Stomach (tissue), 4 donors: ENCODE measurements at regions not wholly inside any gene's neighbourhood (a gene's known extent, or its start where the extent isn't known, plus 50 kb on each side); places are given as distances from the start of the nearest gene placed in this dataset.

ENCODE experiments used
- CTCF ChIP-seq, 7 experiments: fragments of 450-650 bp in 4 of 7; fragments of 200-600 bp in 3 of 7; sonication (generic) in 3 of 7; IDR thresholded peaks; one replicate each; pipeline ENCODE4 v1.5.1; 2016 to 2019; ENCODE audit warnings: antibody characterized with exemption in 7 of 7, control low read depth in 2 of 7, mild to moderate bottlenecking in 1 of 7
- EP300 ChIP-seq: sonication (generic); formaldehyde crosslinking; IDR thresholded peaks from one replicate; pipeline ENCODE4 v1.6.1; 2017; ENCODE audit warnings: antibody characterized with exemption
- POLR2AphosphoS5 ChIP-seq, 3 donors: sonication (generic); formaldehyde crosslinking; IDR thresholded peaks; one replicate each; pipeline ENCODE4 v1.6.1; 2016; ENCODE audit warnings: antibody characterized with exemption in 3 of 3

- TF ChIP-seq CTCF (IDR thresholded peaks at IDR 0.05) = no peak
- TF ChIP-seq POLR2AphosphoS5 (IDR thresholded peaks at IDR 0.05) = no peak
- TF ChIP-seq EP300 = no peak
These were observed 515.8 kb downstream of the PREX1 start for GRCh38 chr20:48311956-48312355.
